GM21367 (cell line): ENCODE measurements at regions not wholly inside any gene's neighbourhood (a gene's known extent, or its start where the extent isn't known, plus 50 kb on each side); places are given as distances from the start of the nearest gene placed in this dataset.
"Not testable (repeated sequence)": the region's sequence is repeated elsewhere in the genome, so short reads cannot be mapped to it uniquely, and the experiment has no call there.

ENCODE experiments used
- ATAC-seq: cut with Tn5 transposase; IDR thresholded peaks from one replicate; pipeline ENCODE4 v1.9.1; 2021; ENCODE audit not compliant: unreplicated experiment

- no peak for ATAC-seq
Measured at GRCh38 chr21:17738176-17738953, 80.8 kb downstream of the C21orf91 start.

GRCh38 chr21:17736072-17736471, 83.1 kb downstream of the C21orf91 start:
- ATAC-seq = no peak

GRCh38 chr21:17733209-17733608, 85.9 kb downstream of the C21orf91 start:
- ATAC-seq = no peak

GRCh38 chr21:17732306-17732705, 86.8 kb downstream of the C21orf91 start:
- ATAC-seq = no peak

- no peak for ATAC-seq
Measured at GRCh38 chr21:17731554-17731953, 87.6 kb downstream of the C21orf91 start.

- no peak for ATAC-seq
Measured at GRCh38 chr21:17730782-17731181, 88.4 kb downstream of the C21orf91 start.

GRCh38 chr21:17729455-17729854, 89.7 kb downstream of the C21orf91 start:
- ATAC-seq = no peak

- ATAC-seq = no peak
Measured at GRCh38 chr21:17727361-17727760, 91.8 kb downstream of the C21orf91 start.

- ATAC-seq = no peak
Measured at GRCh38 chr21:17726047-17726829, 92.9 kb downstream of the C21orf91 start.

GRCh38 chr21:17725339-17725738, 93.8 kb downstream of the C21orf91 start:
- ATAC-seq = no peak

GRCh38 chr21:17712887-17713286, 100.2 kb upstream of the BTG3 start:
- no peak for ATAC-seq

GRCh38 chr21:17711896-17712295, 99.2 kb upstream of the BTG3 start:
- ATAC-seq = no peak

- ATAC-seq = peak; percentile 100
Measured at GRCh38 chr21:17709266-17709611, 96.5 kb upstream of the BTG3 start.

GRCh38 chr21:17708522-17709265, 96.0 kb upstream of the BTG3 start:
- ATAC-seq = peak; percentile 28

- no peak for ATAC-seq
Measured at GRCh38 chr21:17699524-17700189, 87.0 kb upstream of the BTG3 start.

GRCh38 chr21:17697473-17697872, 84.8 kb upstream of the BTG3 start:
- ATAC-seq = no peak

GRCh38 chr21:17694416-17694815, 81.7 kb upstream of the BTG3 start:
- ATAC-seq = not testable (repeated sequence)

GRCh38 chr21:17693801-17694200, 81.1 kb upstream of the BTG3 start:
- ATAC-seq = no peak

GRCh38 chr21:17690078-17690494, 77.4 kb upstream of the BTG3 start:
- ATAC-seq = no peak

- ATAC-seq = no peak
Measured at GRCh38 chr21:17688912-17689874, 76.5 kb upstream of the BTG3 start.
